Stomach (tissue), 8 donors: ENCODE measurements at regions not wholly inside any gene's neighbourhood (a gene's known extent, or its start where the extent isn't known, plus 50 kb on each side); places are given as distances from the start of the nearest gene placed in this dataset.

ENCODE experiments used
- DNase-seq, 2 donors: peaks; one replicate each; pipeline versions ENCODE4 v3.0.0 to v3.0.0-alpha.2; 2013 to 2019
- H3K27ac ChIP-seq, 5 donors: fragments of 200-600 bp in 4 of 5; sonication (generic) in 4 of 5; one replicate each; pipeline ENCODE4 v1.5.1; 2013 to 2019; ENCODE audit warnings: mild to moderate bottlenecking in 1 of 5, moderate library complexity in 1 of 5
- H3K27me3 ChIP-seq, 3 donors: fragments of 200-600 bp; sonication (generic); one replicate each; pipeline ENCODE4 v1.5.1; 2017 to 2019; ENCODE audit warnings: mixed run types in 1 of 3
- H3K36me3 ChIP-seq, 4 donors: fragments of 200-600 bp; sonication (generic); 1 replicate in 3 of 4; 2 replicates in 1 of 4; pipeline ENCODE4 v1.5.1; 2016 to 2019
- H3K4me1 ChIP-seq, 4 donors: fragments of 200-600 bp; sonication (generic); one replicate each; pipeline ENCODE4 v1.5.1; 2016 to 2019
- H3K4me3 ChIP-seq, 4 donors: fragments of 200-600 bp; sonication (generic) in 3 of 4; one replicate each; pipeline ENCODE4 v1.5.1; 2016 to 2019; ENCODE audit warnings: mild to moderate bottlenecking in 1 of 4
- H3K9me3 ChIP-seq, 4 donors: fragments of 200-600 bp; sonication (generic); one replicate each; pipeline ENCODE4 v1.5.1; 2016 to 2019
- CTCF ChIP-seq, 7 experiments: fragments of 450-650 bp in 4 of 7; fragments of 200-600 bp in 3 of 7; sonication (generic) in 3 of 7; IDR thresholded peaks; one replicate each; pipeline ENCODE4 v1.5.1; 2016 to 2019; ENCODE audit warnings: antibody characterized with exemption in 7 of 7, control low read depth in 2 of 7, mild to moderate bottlenecking in 1 of 7
- EP300 ChIP-seq: sonication (generic); formaldehyde crosslinking; IDR thresholded peaks from one replicate; pipeline ENCODE4 v1.6.1; 2017; ENCODE audit warnings: antibody characterized with exemption
- POLR2A ChIP-seq, 4 donors: fragments of 450-650 bp; IDR thresholded peaks; one replicate each; pipeline ENCODE4 v1.6.1; 2016; ENCODE audit warnings: antibody characterized with exemption in 4 of 4, control low read depth in 2 of 4, mild to moderate bottlenecking in 1 of 4, moderate library complexity in 1 of 4
- POLR2AphosphoS5 ChIP-seq, 3 donors: sonication (generic); formaldehyde crosslinking; IDR thresholded peaks; one replicate each; pipeline ENCODE4 v1.6.1; 2016; ENCODE audit warnings: antibody characterized with exemption in 3 of 3
- WGBS, 5 donors: extraction: QIAGEN DNeasy Blood & Tissue Kit in 3 of 5; methylation state at CpG; one replicate each; pipeline versions ENCODE4 v1.1.5 to v1.1.7; 2013 to 2018; 5-methylcytosine and 5-hydroxymethylcytosine counted together
- intact Hi-C: fragments of 100-400 bp; cut with DNase I; formaldehyde crosslinking; loops from one replicate; pipeline ENCODE4 v1.15.1; 2023; ENCODE audit warnings: low total_unique reads
- donor health status: healthy with polysubstance abuse.
- donor health status: Bipolar disorder and iron deficiency.
- donor health status: healthy.

GRCh38 chr12:19850346-19851065 lies 411.2 kb downstream of the AEBP2 start:
- H3K4me1 ChIP-seq = peaks cover 0 to 20% (median 5%) of the 10 kb centered on the region in 4 donors
- no peak overlapping the region for H3K4me3 ChIP-seq
- 67 to 84% (median 76%) methylated on average over 11 of the region's 11 CpGs for WGBS, 5 donors
- TF ChIP-seq CTCF (IDR thresholded peaks at IDR 0.05) = no peak
- TF ChIP-seq POLR2AphosphoS5 (IDR thresholded peaks at IDR 0.05) = no peak
- TF ChIP-seq EP300 = no peak
- no peak for TF ChIP-seq POLR2A (IDR thresholded peaks at IDR 0.05)
- DNase-seq = peak in 1 of 2 donors; percentile 65
- intact Hi-C loops = no loop called here
- no peaks in the 10 kb centered on the region for H3K36me3 ChIP-seq
- peak overlapping the region in 1 of 5 donors; percentile 46 for H3K27ac ChIP-seq
- H3K9me3 ChIP-seq = peaks cover 0 to 12% (median 5%) of the 10 kb centered on the region in 4 donors
- H3K27me3 ChIP-seq = no peaks in the 10 kb centered on the region

- intact Hi-C loops = no loop called here
- peaks cover 0 to 27% (median 5%) of the 10 kb centered on the region in 4 donors for H3K4me1 ChIP-seq
Measured at GRCh38 chr12:19852100-19852855, 413.0 kb downstream of the AEBP2 start.

GRCh38 chr12:19855851-19856250 lies 416.6 kb downstream of the AEBP2 start:
- H3K9me3 ChIP-seq = no peaks in the 10 kb centered on the region
- 33 to 64% (median 51%) methylated on average over 4 of the region's 4 CpGs for WGBS, 5 donors
- peaks cover 0 to 20% (median 2%) of the 10 kb centered on the region in 4 donors for H3K4me1 ChIP-seq
- H3K36me3 ChIP-seq = no peaks in the 10 kb centered on the region
- DNase-seq = peak in 1 of 2 donors; percentile 51
- intact Hi-C loops = no loop called here
- H3K27ac ChIP-seq = peak overlapping the region in 4 of 5 donors; percentile 8 to 79 (median 74)
- H3K27me3 ChIP-seq = no peaks in the 10 kb centered on the region
- no peak for TF ChIP-seq POLR2A (IDR thresholded peaks at IDR 0.05)
- no peak for TF ChIP-seq POLR2AphosphoS5 (IDR thresholded peaks at IDR 0.05)
- no peak for TF ChIP-seq EP300
- TF ChIP-seq CTCF (IDR thresholded peaks at IDR 0.05) = no peak
- no peak overlapping the region for H3K4me3 ChIP-seq

More at GRCh38 chr12:19852100-19852855, 413.0 kb downstream of the AEBP2 start:
- no peak for DNase-seq
- TF ChIP-seq POLR2A (IDR thresholded peaks at IDR 0.05) = no peak
- TF ChIP-seq CTCF (IDR thresholded peaks at IDR 0.05) = no peak
- TF ChIP-seq POLR2AphosphoS5 (IDR thresholded peaks at IDR 0.05) = no peak
- TF ChIP-seq EP300 = no peak
- H3K4me3 ChIP-seq = no peak overlapping the region
- no peaks in the 10 kb centered on the region for H3K36me3 ChIP-seq
- WGBS, 5 donors = 82 to 91% (median 86%) methylated on average over 5 of the region's 5 CpGs
- H3K27me3 ChIP-seq = no peaks in the 10 kb centered on the region
- peaks cover 0 to 12% (median 5%) of the 10 kb centered on the region in 4 donors for H3K9me3 ChIP-seq
- H3K27ac ChIP-seq = no peak overlapping the region

- TF ChIP-seq POLR2AphosphoS5 (IDR thresholded peaks at IDR 0.05) = peak in 2 of 3 donors; percentile 4 to 37
- no peak for TF ChIP-seq CTCF (IDR thresholded peaks at IDR 0.05)
- peaks cover 0 to 20% (median 2%) of the 10 kb centered on the region in 4 donors for H3K4me1 ChIP-seq
Measured at GRCh38 chr12:19856389-19856788, 417.1 kb downstream of the AEBP2 start.

More at GRCh38 chr12:19856389-19856788, 417.1 kb downstream of the AEBP2 start:
- H3K36me3 ChIP-seq = no peaks in the 10 kb centered on the region
- DNase-seq = peak in 1 of 2 donors; percentile 57
- no peak overlapping the region for H3K4me3 ChIP-seq
- H3K27me3 ChIP-seq = no peaks in the 10 kb centered on the region
- intact Hi-C loops = no loop called here
- H3K9me3 ChIP-seq = no peaks in the 10 kb centered on the region
- peak overlapping the region in 4 of 5 donors; percentile 8 to 79 (median 74) for H3K27ac ChIP-seq
- 22 to 35% (median 28%) methylated on average over 5 of the region's 5 CpGs for WGBS, 5 donors
